ENCODE measurements at regions not wholly inside any gene's neighbourhood (a gene's known extent, or its start where the extent isn't known, plus 50 kb on each side); places are given as distances from the start of the nearest gene placed in this dataset.

DNA sequence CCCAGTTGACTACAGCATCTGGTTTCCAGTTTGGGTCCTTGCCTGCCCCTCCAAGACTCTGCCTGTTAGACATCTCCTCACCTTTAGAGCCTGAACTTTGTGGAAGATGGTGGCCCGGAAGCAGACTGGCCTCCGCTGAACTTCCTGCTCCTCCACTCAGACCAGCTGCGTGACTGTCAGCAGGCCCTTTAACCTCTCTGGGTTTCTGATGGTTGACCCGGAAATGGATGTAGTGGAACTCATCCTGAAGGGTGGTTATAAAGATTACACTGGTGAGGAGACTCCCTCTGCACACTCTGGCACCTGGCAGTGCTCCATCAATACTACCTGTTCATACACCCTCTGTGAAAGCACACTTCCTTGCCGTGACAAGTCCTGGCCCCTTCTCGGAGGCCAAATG is 151.9 kb upstream of the TLE3 start:
- H3K9ac ChIP-seq (ENCODE audit: insufficient read length) = no peak overlapping the region
- no peaks in the 10 kb centered on the region for H3K9me3 ChIP-seq (ENCODE audit: low read depth, low read length)
- no peak for DNase-seq (ENCODE audit: low read depth, low spot score)
- H3K4me3 ChIP-seq = no peak overlapping the region
- TF ChIP-seq FOXP2 (optimal IDR thresholded peaks at IDR 0.05; ENCODE audit: control extremely low read depth, extremely low read length, insufficient read depth) = no peak
- TF ChIP-seq POLR2AphosphoS5 (IDR thresholded peaks at IDR 0.05; ENCODE audit: borderline replicate concordance, low read depth, low read length) = no peak
- TF ChIP-seq EZH2 (IDR thresholded peaks at IDR 0.05) = no peak
- no peak overlapping the region for H3K27ac ChIP-seq
- no peaks in the 10 kb centered on the region for H3K36me3 ChIP-seq (ENCODE audit: insufficient read depth, low read length)

GRCh38 chr15:70248116-70249025 is 150.7 kb upstream of the TLE3 start:
- TF ChIP-seq POLR2AphosphoS5 (IDR thresholded peaks at IDR 0.05; ENCODE audit: borderline replicate concordance, low read depth, low read length) (0 out of 2 replicates have a peak, but pooled peaks have one; percentile 25), EZH2 (IDR thresholded peaks at IDR 0.05) (no peak)
- no peak overlapping the region for H3K27ac ChIP-seq

GRCh38 chr15:70247281-70247680 is 149.6 kb upstream of the TLE3 start:
- H3K4me3 ChIP-seq = no peak overlapping the region
- TF ChIP-seq POLR2AphosphoS5 (IDR thresholded peaks at IDR 0.05; ENCODE audit: borderline replicate concordance, low read depth, low read length) (no peak), FOXP2 (optimal IDR thresholded peaks at IDR 0.05; ENCODE audit: control extremely low read depth, extremely low read length, insufficient read depth) (no peak), EZH2 (IDR thresholded peaks at IDR 0.05) (no peak)
- H3K27ac ChIP-seq = no peak overlapping the region
- H3K9me3 ChIP-seq (ENCODE audit: low read depth, low read length) = no peaks in the 10 kb centered on the region
- H3K9ac ChIP-seq (ENCODE audit: insufficient read length) = no peak overlapping the region
- no peaks in the 10 kb centered on the region for H3K36me3 ChIP-seq (ENCODE audit: insufficient read depth, low read length)
- DNase-seq (ENCODE audit: low read depth, low spot score) = no peak

More at GRCh38 chr15:70248116-70249025, 150.7 kb upstream of the TLE3 start:
- Histone ChIP-seq H3K4me3 (0 out of 2 replicates have a peak overlapping the region, but pooled peaks have one; percentile 28), H3K36me3 (ENCODE audit: insufficient read depth, low read length) (no peaks in the 10 kb centered on the region), H3K9me3 (ENCODE audit: low read depth, low read length) (no peaks in the 10 kb centered on the region), H3K9ac (ENCODE audit: insufficient read length) (no peak overlapping the region)
- no peak for DNase-seq (ENCODE audit: low read depth, low spot score)

GRCh38 chr15:70246623-70247220 is 149.0 kb upstream of the TLE3 start:
- H3K27ac ChIP-seq = no peak overlapping the region
- H3K9me3 ChIP-seq (ENCODE audit: low read depth, low read length) = no peaks in the 10 kb centered on the region
- H3K4me3 ChIP-seq = no peak overlapping the region
- DNase-seq (ENCODE audit: low read depth, low spot score) = no peak
- TF ChIP-seq FOXP2 (optimal IDR thresholded peaks at IDR 0.05; ENCODE audit: control extremely low read depth, extremely low read length, insufficient read depth) = no peak
- no peak for TF ChIP-seq POLR2AphosphoS5 (IDR thresholded peaks at IDR 0.05; ENCODE audit: borderline replicate concordance, low read depth, low read length)
- no peak for TF ChIP-seq EZH2 (IDR thresholded peaks at IDR 0.05)
- H3K36me3 ChIP-seq (ENCODE audit: insufficient read depth, low read length) = no peaks in the 10 kb centered on the region
- H3K9ac ChIP-seq (ENCODE audit: insufficient read length) = no peak overlapping the region

- H3K27ac ChIP-seq = no peak overlapping the region
- TF ChIP-seq FOXP2 (optimal IDR thresholded peaks at IDR 0.05; ENCODE audit: control extremely low read depth, extremely low read length, insufficient read depth) = no peak
- no peak for TF ChIP-seq EZH2 (IDR thresholded peaks at IDR 0.05)
- TF ChIP-seq POLR2AphosphoS5 (IDR thresholded peaks at IDR 0.05; ENCODE audit: borderline replicate concordance, low read depth, low read length) = no peak
- no peaks in the 10 kb centered on the region for H3K36me3 ChIP-seq (ENCODE audit: insufficient read depth, low read length)
- no peaks in the 10 kb centered on the region for H3K9me3 ChIP-seq (ENCODE audit: low read depth, low read length)
- H3K9ac ChIP-seq (ENCODE audit: insufficient read length) = no peak overlapping the region
- no peak overlapping the region for H3K4me3 ChIP-seq
- DNase-seq (ENCODE audit: low read depth, low spot score) = no peak
Measured at GRCh38 chr15:70245932-70246622, 148.4 kb upstream of the TLE3 start.

- no peak for TF ChIP-seq EZH2 (IDR thresholded peaks at IDR 0.05)
- TF ChIP-seq FOXP2 (optimal IDR thresholded peaks at IDR 0.05; ENCODE audit: control extremely low read depth, extremely low read length, insufficient read depth) = no peak
- no peak for TF ChIP-seq POLR2AphosphoS5 (IDR thresholded peaks at IDR 0.05; ENCODE audit: borderline replicate concordance, low read depth, low read length)
- Histone ChIP-seq H3K27ac (no peak overlapping the region), H3K9ac (ENCODE audit: insufficient read length) (no peak overlapping the region), H3K36me3 (ENCODE audit: insufficient read depth, low read length) (no peaks in the 10 kb centered on the region), H3K9me3 (ENCODE audit: low read depth, low read length) (no peaks in the 10 kb centered on the region), H3K4me3 (no peak overlapping the region)
- no peak for DNase-seq (ENCODE audit: low read depth, low spot score)
Measured at GRCh38 chr15:70244978-70245542, 147.3 kb upstream of the TLE3 start.

- Histone ChIP-seq H3K27ac (no peak overlapping the region), H3K4me3 (no peak overlapping the region), H3K9me3 (ENCODE audit: low read depth, low read length) (no peaks in the 10 kb centered on the region), H3K9ac (ENCODE audit: insufficient read length) (no peak overlapping the region), H3K36me3 (ENCODE audit: insufficient read depth, low read length) (no peaks in the 10 kb centered on the region)
- TF ChIP-seq FOXP2 (optimal IDR thresholded peaks at IDR 0.05; ENCODE audit: control extremely low read depth, extremely low read length, insufficient read depth) (no peak), EZH2 (IDR thresholded peaks at IDR 0.05) (no peak), POLR2AphosphoS5 (IDR thresholded peaks at IDR 0.05; ENCODE audit: borderline replicate concordance, low read depth, low read length) (no peak)
- no peak for DNase-seq (ENCODE audit: low read depth, low spot score)
Measured at GRCh38 chr15:70243686-70244540, 146.2 kb upstream of the TLE3 start.

All from SK-N-MC (cell line).